Body of pancreas (tissue), 4 donors: ENCODE measurements at regions not wholly inside any gene's neighbourhood (a gene's known extent, or its start where the extent isn't known, plus 50 kb on each side); places are given as distances from the start of the nearest gene placed in this dataset.
"Not testable (repeated sequence)": the region's sequence is repeated elsewhere in the genome, so short reads cannot be mapped to it uniquely, and the experiment has no call there.

ENCODE experiments used
- ATAC-seq: fragments of 150-250 bp; one replicate; pipeline ENCODE4 v1.9.1; 2016
- DNase-seq, 4 donors: peaks; one replicate each; pipeline ENCODE4 v3.0.0-alpha.2; 2019
- H3K27ac ChIP-seq, 4 donors: fragments of 200-600 bp; sonication (generic); 1 replicate in 3 of 4; 2 replicates in 1 of 4; pipeline versions ENCODE4 v1.5.1 to v1.6.1; 2016 to 2019; ENCODE audit warnings: mild to moderate bottlenecking in 1 of 4, mixed read lengths in 1 of 4, moderate library complexity in 1 of 4
- H3K27me3 ChIP-seq, 2 donors: fragments of 200-600 bp; sonication (generic); one replicate each; pipeline ENCODE4 v1.6.0; 2016; ENCODE audit warnings: mild to moderate bottlenecking in 1 of 2
- H3K36me3 ChIP-seq, 2 donors: fragments of 200-600 bp; sonication (generic); replicated peaks in 1 of 2; 2 replicates each; pipeline ENCODE4 v1.5.1; 2016; ENCODE audit warnings: low read depth in 2 of 2; ENCODE audit not compliant: insufficient read depth in 1 of 2
- H3K4me1 ChIP-seq: fragments of 200-600 bp; sonication (generic); one replicate; pipeline ENCODE4 v1.6.0; 2016
- H3K4me3 ChIP-seq, 2 donors: fragments of 200-600 bp; sonication (generic); 1 replicate in 1 of 2; 2 replicates in 1 of 2; pipeline ENCODE4 v1.5.1; 2016 to 2019
- H3K9me3 ChIP-seq, 3 donors: fragments of 200-600 bp; sonication (generic); 1 replicate in 2 of 3; 2 replicates in 1 of 3; pipeline ENCODE4 v1.5.1; 2016
- POLR2A ChIP-seq, 3 donors: fragments of 450-650 bp; IDR thresholded peaks; one replicate each; pipeline ENCODE4 v1.6.1; 2016; ENCODE audit warnings: antibody characterized with exemption in 3 of 3, mild to moderate bottlenecking in 2 of 3
- WGBS, 2 donors: methylation state at CpG; one replicate each; pipeline ENCODE4 v1.1.5; 2017; 5-methylcytosine and 5-hydroxymethylcytosine counted together
- intact Hi-C: fragments of 100-400 bp; cut with DNase I; formaldehyde crosslinking; loops from one replicate; pipeline ENCODE4 v1.15.1; 2023
- TF ChIP-seq, protein P1 (sequence below), 7 experiments: fragments of 450-650 bp in 4 of 7; fragments of 200-600 bp in 3 of 7; sonication (generic) in 3 of 7; IDR thresholded peaks; one replicate each; pipeline ENCODE4 v1.5.1; 2016 to 2019; ENCODE audit warnings: antibody characterized with exemption in 7 of 7

DNA sequence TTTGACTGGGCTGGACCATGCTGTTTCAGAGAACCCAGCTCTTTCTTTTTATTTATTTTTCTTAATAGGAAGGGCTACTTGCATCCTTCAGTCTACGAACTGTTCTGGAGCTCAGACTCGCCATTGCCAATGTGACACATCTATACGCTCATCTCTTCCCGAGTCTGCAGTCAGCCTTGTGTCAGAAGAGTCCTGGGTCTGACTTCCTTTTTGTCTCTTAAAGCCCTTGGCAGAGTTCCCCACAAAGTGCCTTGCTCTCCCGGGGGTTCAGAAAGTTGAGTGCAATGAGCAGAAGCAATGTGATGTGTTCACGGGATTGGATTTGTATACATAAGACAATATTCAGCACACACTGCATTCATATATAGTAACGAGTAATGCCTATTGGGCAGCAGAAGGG is 140.4 kb downstream of the ATPSCKMT start:
- H3K27me3 ChIP-seq: no peaks in the 10 kb centered on the region
- TF ChIP-seq, protein P1, sequence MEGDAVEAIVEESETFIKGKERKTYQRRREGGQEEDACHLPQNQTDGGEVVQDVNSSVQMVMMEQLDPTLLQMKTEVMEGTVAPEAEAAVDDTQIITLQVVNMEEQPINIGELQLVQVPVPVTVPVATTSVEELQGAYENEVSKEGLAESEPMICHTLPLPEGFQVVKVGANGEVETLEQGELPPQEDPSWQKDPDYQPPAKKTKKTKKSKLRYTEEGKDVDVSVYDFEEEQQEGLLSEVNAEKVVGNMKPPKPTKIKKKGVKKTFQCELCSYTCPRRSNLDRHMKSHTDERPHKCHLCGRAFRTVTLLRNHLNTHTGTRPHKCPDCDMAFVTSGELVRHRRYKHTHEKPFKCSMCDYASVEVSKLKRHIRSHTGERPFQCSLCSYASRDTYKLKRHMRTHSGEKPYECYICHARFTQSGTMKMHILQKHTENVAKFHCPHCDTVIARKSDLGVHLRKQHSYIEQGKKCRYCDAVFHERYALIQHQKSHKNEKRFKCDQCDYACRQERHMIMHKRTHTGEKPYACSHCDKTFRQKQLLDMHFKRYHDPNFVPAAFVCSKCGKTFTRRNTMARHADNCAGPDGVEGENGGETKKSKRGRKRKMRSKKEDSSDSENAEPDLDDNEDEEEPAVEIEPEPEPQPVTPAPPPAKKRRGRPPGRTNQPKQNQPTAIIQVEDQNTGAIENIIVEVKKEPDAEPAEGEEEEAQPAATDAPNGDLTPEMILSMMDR (IDR thresholded peaks at IDR 0.05): no peak
- TF ChIP-seq POLR2A (IDR thresholded peaks at IDR 0.05): no peak
- ATAC-seq: no peak
- H3K27ac ChIP-seq: no peak overlapping the region
- intact Hi-C loops: no loop called here
- no peaks in the 10 kb centered on the region for H3K36me3 ChIP-seq
- H3K9me3 ChIP-seq: no peaks in the 10 kb centered on the region
- no peak overlapping the region for H3K4me3 ChIP-seq
- DNase-seq: no peak
- H3K4me1 ChIP-seq: no peaks in the 10 kb centered on the region
- 58 to 75% methylated on average over 7 of the region's 7 CpGs for WGBS, 2 donors

DNA sequence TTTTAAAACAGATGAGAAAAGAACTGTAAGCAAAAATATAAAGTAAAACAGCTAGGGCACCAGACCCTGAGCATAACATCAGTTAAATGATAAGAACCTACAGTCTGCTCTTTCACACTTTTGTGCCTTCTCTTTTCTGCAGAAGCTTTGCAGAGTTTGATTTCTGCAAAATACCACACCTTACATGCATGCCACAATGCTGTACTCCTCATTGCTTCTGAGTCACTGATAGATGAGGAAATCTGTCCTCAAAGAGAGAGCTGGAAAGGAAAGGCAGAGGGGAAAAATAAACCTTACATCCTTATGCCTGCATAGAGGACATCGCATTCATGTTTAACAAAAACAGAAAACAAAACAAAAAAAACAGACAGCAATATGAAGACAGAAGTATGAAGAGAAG is 142.9 kb downstream of the ATPSCKMT start:
- intact Hi-C loops: no loop called here
- H3K27ac ChIP-seq: no peak overlapping the region
- WGBS, 2 donors: 89 to 91% methylated on average over 1 of the region's 1 CpG
- H3K4me3 ChIP-seq: no peak overlapping the region
- TF ChIP-seq, protein P1 (IDR thresholded peaks at IDR 0.05): no peak
- TF ChIP-seq POLR2A (IDR thresholded peaks at IDR 0.05): no peak
- no peaks in the 10 kb centered on the region for H3K27me3 ChIP-seq
- H3K9me3 ChIP-seq: no peaks in the 10 kb centered on the region
- DNase-seq (no peak), ATAC-seq (no peak)
- H3K36me3 ChIP-seq: no peaks in the 10 kb centered on the region
- no peaks in the 10 kb centered on the region for H3K4me1 ChIP-seq

DNA sequence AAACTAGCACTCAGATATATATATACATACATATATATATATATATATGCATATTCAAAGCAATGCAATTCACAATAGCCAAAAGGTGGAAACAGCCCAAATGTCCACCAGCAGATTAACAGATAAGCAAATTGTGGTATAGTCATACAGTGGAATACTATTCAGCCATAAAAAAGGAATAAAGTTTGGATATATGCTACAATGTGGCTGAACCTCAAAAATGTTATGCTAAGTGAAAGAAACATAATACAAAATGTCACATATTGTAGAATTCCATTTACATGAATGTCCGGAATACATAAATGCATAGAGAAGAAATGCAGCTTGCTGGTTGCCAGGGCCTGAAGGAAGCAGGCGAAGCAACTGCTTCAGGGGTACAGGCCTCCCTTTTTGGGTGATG is 143.4 kb downstream of the ATPSCKMT start:
- 74 to 85% methylated on average over 2 of the region's 2 CpGs for WGBS, 2 donors
- H3K27me3 ChIP-seq: no peaks in the 10 kb centered on the region

DNA sequence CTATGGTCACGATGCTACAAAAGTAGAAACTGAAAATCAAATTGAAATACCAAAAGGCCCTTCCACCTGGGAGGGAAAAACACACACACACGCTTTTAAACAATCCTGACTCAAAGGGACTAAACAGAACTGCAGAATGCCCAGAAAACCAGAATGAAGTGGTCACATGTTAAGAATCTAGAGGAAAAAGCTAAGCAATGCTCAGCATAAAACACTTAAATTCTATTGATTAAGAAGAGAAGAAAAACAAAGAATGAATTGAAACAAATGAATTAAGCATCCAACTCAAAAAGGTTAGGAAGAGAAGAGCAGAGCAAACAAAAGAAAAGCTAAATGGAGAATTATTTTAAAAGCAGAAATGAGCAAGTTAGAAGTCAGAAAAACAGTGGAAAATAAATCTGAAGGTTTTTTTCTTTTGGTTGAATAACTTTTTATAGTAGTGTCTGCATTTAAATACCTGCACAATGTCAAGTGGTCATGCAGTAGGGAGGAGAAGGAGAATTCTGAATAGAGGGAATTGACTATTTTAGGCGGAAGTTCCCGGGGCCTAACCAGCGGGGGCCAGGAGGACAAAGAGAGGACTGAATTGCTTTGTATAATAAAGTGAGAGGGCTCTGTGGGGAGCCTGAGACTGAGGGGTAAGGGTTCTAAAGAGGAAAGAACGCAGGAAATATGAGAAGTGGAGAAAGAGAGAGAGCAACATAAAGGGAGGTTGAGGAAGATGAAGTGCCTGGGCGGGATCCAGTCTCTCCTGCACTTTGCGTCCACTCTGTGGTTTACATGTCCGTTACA is 146.8 kb downstream of the ATPSCKMT start:
- Histone ChIP-seq H3K9me3 (no peaks in the 10 kb centered on the region), H3K27me3 (no peaks in the 10 kb centered on the region), H3K4me1 (no peaks in the 10 kb centered on the region), H3K27ac (no peak overlapping the region), H3K4me3 (no peak overlapping the region), H3K36me3 (no peaks in the 10 kb centered on the region)
- no peak for DNase-seq
- 53 to 58% methylated on average over 9 of the region's 9 CpGs for WGBS, 2 donors
- intact Hi-C loops: no loop called here
- ATAC-seq: no peak
- TF ChIP-seq, protein P1 (IDR thresholded peaks at IDR 0.05): no peak

More for the DNA sequence above, 143.4 kb downstream of the ATPSCKMT start:
- H3K27ac ChIP-seq: no peak overlapping the region
- intact Hi-C loops: no loop called here
- DNase-seq (no peak), ATAC-seq (no peak)
- H3K36me3 ChIP-seq: no peaks in the 10 kb centered on the region
- TF ChIP-seq, protein P1 (IDR thresholded peaks at IDR 0.05): no peak
- TF ChIP-seq POLR2A (IDR thresholded peaks at IDR 0.05): no peak
- no peaks in the 10 kb centered on the region for H3K9me3 ChIP-seq
- H3K4me3 ChIP-seq: no peak overlapping the region
- H3K4me1 ChIP-seq: no peaks in the 10 kb centered on the region

DNA sequence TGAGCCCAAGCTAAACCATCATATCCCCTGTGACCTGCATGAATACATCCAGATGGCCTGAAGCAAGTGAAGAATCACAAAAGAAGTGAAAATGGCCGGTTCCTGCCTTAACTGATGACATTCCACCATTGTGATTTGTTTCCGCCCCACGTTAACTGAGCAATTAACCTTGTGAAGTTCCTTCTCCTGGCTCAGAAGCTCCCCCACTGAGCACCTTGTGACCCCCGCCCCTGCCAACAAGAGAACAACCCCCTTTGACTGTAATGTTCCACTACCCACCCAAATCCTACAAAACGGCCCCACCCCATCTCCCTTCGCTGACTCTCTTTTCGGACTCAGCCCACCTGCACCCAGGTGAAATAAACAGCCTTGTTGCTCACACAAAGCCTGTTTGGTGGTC is 147.5 kb downstream of the ATPSCKMT start:
- H3K27me3 ChIP-seq, ATAC-seq, H3K27ac ChIP-seq, intact Hi-C loops, DNase-seq, H3K4me1 ChIP-seq, H3K4me3 ChIP-seq, H3K36me3 ChIP-seq, H3K9me3 ChIP-seq: not testable (repeated sequence)
- 63 to 71% methylated on average over 7 of the region's 7 CpGs for WGBS, 2 donors
